Ovary (tissue), 7 donors: ENCODE measurements at regions not wholly inside any gene's neighbourhood (a gene's known extent, or its start where the extent isn't known, plus 50 kb on each side); places are given as distances from the start of the nearest gene placed in this dataset.

Source experiments
- DNase-seq, 5 donors: peaks; one replicate each; pipeline ENCODE4 v3.0.0-alpha.2; 2019 to 2020
- H3K27ac ChIP-seq, 2 donors: fragments of 200-600 bp; one replicate each; pipeline versions ENCODE4 v1.5.1 to v1.8.0; 2019 to 2022
- H3K27me3 ChIP-seq: fragments of 200-600 bp; one replicate; pipeline ENCODE4 v1.8.0; 2022
- H3K36me3 ChIP-seq: fragments of 200-600 bp; sonication (generic); one replicate; pipeline ENCODE4 v1.5.1; 2019
- H3K4me1 ChIP-seq: one replicate; pipeline ENCODE4 v1.8.1; 2013; ENCODE audit warnings: mild to moderate bottlenecking, moderate library complexity; ENCODE audit not compliant: insufficient read depth
- H3K4me3 ChIP-seq: fragments of 200-600 bp; sonication (generic); one replicate; pipeline ENCODE4 v1.5.1; 2017
- H3K9me3 ChIP-seq, 2 donors: fragments of 200-600 bp in 1 of 2; sonication (generic) in 1 of 2; one replicate each; pipeline versions ENCODE4 v1.5.1 to v1.8.1; 2013 to 2019; ENCODE audit warnings: mild to moderate bottlenecking in 1 of 2, moderate library complexity in 1 of 2
- EP300 ChIP-seq: sonication (generic); formaldehyde crosslinking; IDR thresholded peaks from one replicate; pipeline ENCODE4 v1.6.1; 2017; ENCODE audit warnings: antibody characterized with exemption
- POLR2A ChIP-seq: fragments of 450-650 bp; IDR thresholded peaks from one replicate; pipeline ENCODE4 v1.6.1; 2017; ENCODE audit warnings: antibody characterized with exemption, mild to moderate bottlenecking, moderate library complexity
- WGBS, 3 donors: extraction: QIAGEN DNeasy Blood & Tissue Kit in 1 of 3; methylation state at CpG; one replicate each; pipeline versions ENCODE4 v1.1.5 to v1.1.7; 2013 to 2017; 5-methylcytosine and 5-hydroxymethylcytosine counted together
- intact Hi-C, 4 donors: fragments of 100-400 bp; cut with DNase I; formaldehyde crosslinking; loops; one replicate each; pipeline versions ENCODE4 v1.11.0 to v1.15.1; 2022 to 2023
- TF ChIP-seq, protein P1 (sequence below), 3 donors: fragments of 450-650 bp in 2 of 3; fragments of 200-600 bp in 1 of 3; IDR thresholded peaks; one replicate each; pipeline versions ENCODE4 v1.5.1 to v1.8.0; 2016 to 2022; ENCODE audit warnings: antibody characterized with exemption in 3 of 3, mild to moderate bottlenecking in 1 of 3
- donor health status: DM: no; HTN: no; CAD: no; lungs with moderate emphysema.
- donor health status: DM: no; HTN: no; CAD: no.
- donor health status: Bipolar disorder and iron deficiency.
- donor health status: DM: no; HTN: no; CAD: no.
- donor health status: DM: yes; HTN: yes; CAD: no.

GRCh38 chr4:64581422-64581821 lies 172.2 kb upstream of the TECRL start:
- no peaks in the 10 kb centered on the region for H3K9me3 ChIP-seq
- no peaks in the 10 kb centered on the region for H3K4me1 ChIP-seq
- TF ChIP-seq POLR2A, result no peak
- 74 to 85% (median 82%) methylated on average over 2 of the region's 2 CpGs for WGBS, 3 donors
- no peaks in the 10 kb centered on the region for H3K27me3 ChIP-seq
- DNase-seq, result no peak
- no peaks in the 10 kb centered on the region for H3K36me3 ChIP-seq
- no peak overlapping the region for H3K27ac ChIP-seq
- intact Hi-C loops, result no loop called here
- no peak overlapping the region for H3K4me3 ChIP-seq

- no peak for DNase-seq
- Histone ChIP-seq H3K36me3 (no peaks in the 10 kb centered on the region), H3K27ac (no peak overlapping the region), H3K4me1 (no peaks in the 10 kb centered on the region), H3K9me3 (no peaks in the 10 kb centered on the region), H3K27me3 (no peaks in the 10 kb centered on the region), H3K4me3 (no peak overlapping the region)
- TF ChIP-seq POLR2A, result no peak
- TF ChIP-seq, protein P1, sequence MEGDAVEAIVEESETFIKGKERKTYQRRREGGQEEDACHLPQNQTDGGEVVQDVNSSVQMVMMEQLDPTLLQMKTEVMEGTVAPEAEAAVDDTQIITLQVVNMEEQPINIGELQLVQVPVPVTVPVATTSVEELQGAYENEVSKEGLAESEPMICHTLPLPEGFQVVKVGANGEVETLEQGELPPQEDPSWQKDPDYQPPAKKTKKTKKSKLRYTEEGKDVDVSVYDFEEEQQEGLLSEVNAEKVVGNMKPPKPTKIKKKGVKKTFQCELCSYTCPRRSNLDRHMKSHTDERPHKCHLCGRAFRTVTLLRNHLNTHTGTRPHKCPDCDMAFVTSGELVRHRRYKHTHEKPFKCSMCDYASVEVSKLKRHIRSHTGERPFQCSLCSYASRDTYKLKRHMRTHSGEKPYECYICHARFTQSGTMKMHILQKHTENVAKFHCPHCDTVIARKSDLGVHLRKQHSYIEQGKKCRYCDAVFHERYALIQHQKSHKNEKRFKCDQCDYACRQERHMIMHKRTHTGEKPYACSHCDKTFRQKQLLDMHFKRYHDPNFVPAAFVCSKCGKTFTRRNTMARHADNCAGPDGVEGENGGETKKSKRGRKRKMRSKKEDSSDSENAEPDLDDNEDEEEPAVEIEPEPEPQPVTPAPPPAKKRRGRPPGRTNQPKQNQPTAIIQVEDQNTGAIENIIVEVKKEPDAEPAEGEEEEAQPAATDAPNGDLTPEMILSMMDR (IDR thresholded peaks at IDR 0.05), result no peak
- TF ChIP-seq EP300, result no peak
- 50 to 54% (median 53%) methylated on average over 4 of the region's 4 CpGs for WGBS, 3 donors
- intact Hi-C loops, result no loop called here
Observed at GRCh38 chr4:64564126-64564525, 154.9 kb upstream of the TECRL start.

DNA sequence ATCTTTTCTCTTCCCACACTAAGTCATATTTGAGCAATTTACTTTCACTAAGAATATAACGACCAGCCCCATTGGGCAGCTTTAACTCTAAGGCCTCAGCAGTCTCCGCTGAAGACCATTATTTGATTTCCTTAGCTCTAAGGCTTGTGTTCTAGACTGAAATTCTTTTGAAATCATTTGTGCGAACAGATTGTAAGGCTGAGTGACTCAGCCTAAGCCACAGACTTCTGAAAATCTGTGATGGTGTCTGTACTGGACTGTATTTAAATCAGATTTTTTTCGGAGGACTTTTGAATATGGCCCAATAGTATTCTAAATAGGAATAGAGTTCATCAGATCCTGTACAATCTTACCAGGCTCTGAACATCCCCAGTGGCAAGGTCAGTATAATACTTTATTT lies 150.3 kb upstream of the TECRL start:
- Histone ChIP-seq H3K4me1 (no peaks in the 10 kb centered on the region), H3K27me3 (no peaks in the 10 kb centered on the region)
- WGBS, 3 donors, result 78 to 94% (median 91%) methylated on average over 4 of the region's 4 CpGs

GRCh38 chr4:64551125-64551524 lies 141.9 kb upstream of the TECRL start:
- TF ChIP-seq EP300, result no peak
- Histone ChIP-seq H3K4me3 (no peak overlapping the region), H3K27me3 (no peaks in the 10 kb centered on the region), H3K27ac (no peak overlapping the region), H3K36me3 (no peaks in the 10 kb centered on the region), H3K4me1 (no peaks in the 10 kb centered on the region), H3K9me3 (no peaks in the 10 kb centered on the region)
- no peak for DNase-seq
- intact Hi-C loops, result no loop called here

More for the DNA sequence above, 150.3 kb upstream of the TECRL start:
- H3K9me3 ChIP-seq, result no peaks in the 10 kb centered on the region
- no peaks in the 10 kb centered on the region for H3K36me3 ChIP-seq
- intact Hi-C loops, result no loop called here
- TF ChIP-seq, protein P1 (IDR thresholded peaks at IDR 0.05), result no peak
- no peak for TF ChIP-seq POLR2A
- no peak for TF ChIP-seq EP300
- DNase-seq, result no peak
- no peak overlapping the region for H3K27ac ChIP-seq
- no peak overlapping the region for H3K4me3 ChIP-seq

- intact Hi-C loops, result no loop called here
- WGBS, 3 donors, result 96 to 98% (median 97%) methylated on average over 15 of the region's 15 CpGs
- no peaks in the 10 kb centered on the region for H3K9me3 ChIP-seq
Observed at GRCh38 chr4:64545593-64545992, 136.3 kb upstream of the TECRL start.

More at GRCh38 chr4:64545593-64545992, 136.3 kb upstream of the TECRL start:
- Histone ChIP-seq H3K36me3 (no peaks in the 10 kb centered on the region), H3K4me1 (no peaks in the 10 kb centered on the region), H3K27ac (no peak overlapping the region), H3K4me3 (no peak overlapping the region), H3K27me3 (no peaks in the 10 kb centered on the region)
- TF ChIP-seq EP300 (no peak), POLR2A (no peak)
- TF ChIP-seq, protein P1 (IDR thresholded peaks at IDR 0.05), result no peak
- DNase-seq, result no peak
